H9 (cell line): ENCODE measurements at regions not wholly inside any gene's neighbourhood (a gene's known extent, or its start where the extent isn't known, plus 50 kb on each side); places are given as distances from the start of the nearest gene placed in this dataset.

Experiments
- DNase-seq: peaks from one replicate; pipeline ENCODE4 v3.0.0-alpha.2; 2017
- H2AFZ ChIP-seq: one replicate; pipeline ENCODE4 v1.6.1; 2013; ENCODE audit warnings: mild to moderate bottlenecking, low read length, control low read depth, moderate library complexity
- H2AK5ac ChIP-seq: 2 replicates; pipeline ENCODE4 v1.6.1; 2013; ENCODE audit warnings: low read length, control low read depth, mixed read lengths; ENCODE audit not compliant: insufficient read length
- H2BK120ac ChIP-seq: one replicate; pipeline ENCODE4 v1.6.1; 2013; ENCODE audit warnings: low read depth, mild to moderate bottlenecking, low read length, control low read depth, inconsistent platforms; ENCODE audit not compliant: poor library complexity, severe bottlenecking
- H2BK12ac ChIP-seq: 2 replicates; pipeline ENCODE4 v1.6.1; 2013; ENCODE audit warnings: low read length, control low read depth, mixed read lengths, low read depth; ENCODE audit not compliant: insufficient read length
- H2BK15ac ChIP-seq: 2 replicates; pipeline ENCODE4 v1.6.1; 2013; ENCODE audit warnings: low read depth, low read length, control low read depth
- H2BK20ac ChIP-seq: one replicate; pipeline ENCODE4 v1.6.1; 2013; ENCODE audit warnings: low read depth, mild to moderate bottlenecking, low read length, control low read depth, inconsistent platforms; ENCODE audit not compliant: poor library complexity, severe bottlenecking
- H2BK5ac ChIP-seq: 2 replicates; pipeline ENCODE4 v1.6.1; 2013; ENCODE audit warnings: low read length, control low read depth, mixed read lengths; ENCODE audit not compliant: insufficient read length
- H3K14ac ChIP-seq: 2 replicates; pipeline ENCODE4 v1.6.1; 2013; ENCODE audit warnings: low read length, control low read depth; ENCODE audit not compliant: insufficient read depth
- H3K18ac ChIP-seq: 2 replicates; pipeline ENCODE4 v1.6.1; 2013; ENCODE audit warnings: low read depth, mild to moderate bottlenecking, mixed read lengths, low read length, control low read depth; ENCODE audit not compliant: insufficient read length
- H3K23ac ChIP-seq: 2 replicates; pipeline ENCODE4 v1.6.1; 2013; ENCODE audit warnings: low read length, control low read depth, mixed read lengths, low read depth; ENCODE audit not compliant: insufficient read length
- H3K23me2 ChIP-seq: 2 replicates; pipeline ENCODE4 v1.6.1; 2013; ENCODE audit warnings: low read depth, mild to moderate bottlenecking, mixed read lengths, low read length, control low read depth; ENCODE audit not compliant: insufficient read length, poor library complexity, severe bottlenecking
- H3K27ac ChIP-seq: 2 replicates; pipeline ENCODE4 v1.5.1; 2013; ENCODE audit warnings: low read length, control low read depth, mixed read lengths, low read depth; ENCODE audit not compliant: insufficient read length
- H3K27me3 ChIP-seq: 2 replicates; pipeline ENCODE4 v1.6.1; 2013; ENCODE audit warnings: low read length, control low read depth, inconsistent platforms; ENCODE audit not compliant: insufficient read depth
- H3K4ac ChIP-seq: 2 replicates; pipeline ENCODE4 v1.6.1; 2013; ENCODE audit warnings: low read depth, mild to moderate bottlenecking, control low read depth, inconsistent platforms, low read length, moderate library complexity
- H3K4me1 ChIP-seq: 2 replicates; pipeline ENCODE4 v1.6.1; 2013; ENCODE audit warnings: low read length, control low read depth, inconsistent platforms; ENCODE audit not compliant: insufficient read depth
- H3K4me2 ChIP-seq: 2 replicates; pipeline ENCODE4 v1.6.1; 2013; ENCODE audit warnings: low read length, control low read depth, mixed read lengths; ENCODE audit not compliant: insufficient read length, insufficient read depth
- H3K56ac ChIP-seq: 2 replicates; pipeline ENCODE4 v1.6.1; 2013; ENCODE audit warnings: low read depth, mild to moderate bottlenecking, mixed read lengths, low read length, control low read depth; ENCODE audit not compliant: insufficient read length
- H3K79me1 ChIP-seq: 2 replicates; pipeline ENCODE4 v1.6.1; 2013; ENCODE audit warnings: low read depth, mild to moderate bottlenecking, moderate library complexity, low read length, control low read depth, inconsistent platforms; ENCODE audit not compliant: insufficient read depth, poor library complexity, severe bottlenecking
- H3K79me2 ChIP-seq: 2 replicates; pipeline ENCODE4 v1.6.1; 2013; ENCODE audit warnings: low read length, control low read depth, inconsistent platforms; ENCODE audit not compliant: insufficient read depth
- H3K9ac ChIP-seq: 2 replicates; pipeline ENCODE4 v1.6.1; 2013; ENCODE audit warnings: low read length, control low read depth, mixed read lengths; ENCODE audit not compliant: insufficient read length; ENCODE audit errors: extremely low read depth
- H3K9me3 ChIP-seq: one replicate; pipeline ENCODE4 v1.6.1; 2013; ENCODE audit warnings: low read depth, low read length, inconsistent platforms; ENCODE audit not compliant: control insufficient read depth
- H3T11ph ChIP-seq: one replicate; pipeline ENCODE4 v1.6.1; 2013; ENCODE audit warnings: mild to moderate bottlenecking, low read length, control low read depth, inconsistent platforms
- H4K20me1 ChIP-seq: one replicate; pipeline ENCODE4 v1.6.1; 2013; ENCODE audit not compliant: control insufficient read depth, insufficient read length, insufficient read depth
- H4K5ac ChIP-seq: 2 replicates; pipeline ENCODE4 v1.6.1; 2013; ENCODE audit warnings: low read depth, mild to moderate bottlenecking, mixed read lengths, low read length, control low read depth; ENCODE audit not compliant: insufficient read length
- H4K8ac ChIP-seq: replicated peaks from 2 replicates; pipeline ENCODE4 v1.6.1; 2013; ENCODE audit warnings: low read length, control low read depth, mixed read lengths, low read depth; ENCODE audit not compliant: insufficient read length
- H4K91ac ChIP-seq: 2 replicates; pipeline ENCODE4 v1.6.1; 2013; ENCODE audit warnings: low read depth, mild to moderate bottlenecking, moderate library complexity, mixed read lengths, low read length, control low read depth; ENCODE audit not compliant: insufficient read length
- H3K27ac Mint-ChIP-seq, 3 experiments: 2 replicates in 2 of 3; 3 replicates in 1 of 3; pipeline ENCODE4 v1.8.0; 2020 to 2021; ENCODE audit warnings: mixed read lengths in 3 of 3, mild to moderate bottlenecking in 1 of 3, moderate library complexity in 1 of 3
- H3K27me3 Mint-ChIP-seq: 2 replicates; pipeline ENCODE4 v1.8.0; 2021; ENCODE audit warnings: low read depth, mild to moderate bottlenecking, moderate library complexity, mixed read lengths
- H3K36me3 Mint-ChIP-seq, 3 experiments: 2 replicates in 2 of 3; 3 replicates in 1 of 3; pipeline ENCODE4 v1.8.0; 2020 to 2021; ENCODE audit warnings: low read depth in 3 of 3, mixed read lengths in 3 of 3; ENCODE audit not compliant: insufficient read depth in 1 of 3
- H3K4me1 Mint-ChIP-seq, 2 experiments: 2 replicates each; pipeline ENCODE4 v1.8.0; 2020; ENCODE audit warnings: mixed read lengths in 2 of 2
- H3K4me3 Mint-ChIP-seq, 2 experiments: 2 replicates in 1 of 2; 3 replicates in 1 of 2; pipeline ENCODE4 v1.8.0; 2020 to 2021; ENCODE audit warnings: mild to moderate bottlenecking in 2 of 2, mixed read lengths in 2 of 2, moderate library complexity in 1 of 2
- H3K9me3 Mint-ChIP-seq, 2 experiments: 2 replicates in 1 of 2; 3 replicates in 1 of 2; pipeline ENCODE4 v1.8.0; 2020; ENCODE audit warnings: mild to moderate bottlenecking in 2 of 2, mixed read lengths in 2 of 2, moderate library complexity in 1 of 2
- WGBS: extraction: QIAGEN DNeasy Blood & Tissue Kit; methylation state at CpG from one replicate; pipeline ENCODE4 v1.1.7; 2013; ENCODE audit warnings: missing lambda C conversion rate, low lambda C conversion rate, mixed read lengths; ENCODE audit not compliant: insufficient read length; ENCODE audit errors: extremely low coverage; 5-methylcytosine and 5-hydroxymethylcytosine counted together
- TF ChIP-seq, protein P1 (sequence below): fragments of 200-600 bp; sonication (generic); conservative IDR thresholded peaks from 3 replicates; pipeline ENCODE4 v1.8.0; 2021; ENCODE audit warnings: antibody characterized with exemption, mild to moderate bottlenecking

DNA sequence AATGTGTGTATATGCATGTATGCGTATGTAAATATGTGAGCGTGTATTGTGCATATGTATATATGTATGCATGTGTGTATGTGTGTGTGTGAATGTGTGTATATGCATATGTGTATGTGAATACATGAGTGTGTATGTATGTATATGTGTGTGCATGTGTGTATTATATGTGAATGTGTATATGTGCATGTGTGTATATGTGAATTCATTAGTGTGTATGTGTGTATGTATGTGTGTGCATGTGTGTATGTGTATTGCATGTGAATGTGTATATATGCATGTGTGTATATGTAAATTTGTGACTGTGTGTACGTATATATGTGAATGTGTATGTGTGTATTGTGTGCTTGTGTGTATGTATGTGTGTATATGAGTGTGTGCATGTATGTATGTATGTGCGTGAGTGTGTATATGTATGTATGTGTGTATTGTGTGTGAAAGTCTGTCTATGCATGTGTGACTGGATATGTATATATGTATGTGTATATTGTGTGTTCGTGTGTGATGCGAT lies 455.9 kb downstream of the TYW1 start:
- Histone ChIP-seq H2AFZ (no peak overlapping the region), H3K79me2 (no peaks in the 10 kb centered on the region), H2BK5ac (no peak overlapping the region), H3T11ph (no peak overlapping the region), H3K23me2 (no peaks in the 10 kb centered on the region), H3K18ac (no peak overlapping the region), H3K27me3 (no peaks in the 10 kb centered on the region), H4K20me1 (no peaks in the 10 kb centered on the region), H2BK15ac (no peak overlapping the region), H3K56ac (no peak overlapping the region), H3K9ac (no peak overlapping the region), H2AK5ac (no peak overlapping the region), H3K79me1 (no peaks in the 10 kb centered on the region), H3K14ac (no peak overlapping the region), H4K5ac (no peak overlapping the region), H3K4me2 (no peak overlapping the region), H2BK120ac (no peak overlapping the region), H3K4ac (no peak overlapping the region), H3K27ac (no peak overlapping the region), H3K23ac (no peak overlapping the region), H4K91ac (no peak overlapping the region), H3K4me1 (peaks cover 2% of the 10 kb centered on the region; the same call in 1 of the 2 replicates), H2BK12ac (no peak overlapping the region), H2BK20ac (no peak overlapping the region), H3K9me3 (no peaks in the 10 kb centered on the region), H4K8ac (no peak overlapping the region)
- H3K4me1 Mint-ChIP-seq: peaks cover 10 to 12% of the 10 kb centered on the region in 2 experiments; a peak in 3 of 4 replicates
- no peak overlapping the region for H3K4me3 Mint-ChIP-seq
- no peaks in the 10 kb centered on the region for H3K36me3 Mint-ChIP-seq
- 100% methylated on average over 2 of the region's 6 CpGs for WGBS
- H3K27me3 Mint-ChIP-seq: peaks cover 6% of the 10 kb centered on the region
- peaks cover 0 to 4% of the 10 kb centered on the region in 2 experiments; a peak in 2 of 5 replicates for H3K9me3 Mint-ChIP-seq
- TF ChIP-seq, protein P1, sequence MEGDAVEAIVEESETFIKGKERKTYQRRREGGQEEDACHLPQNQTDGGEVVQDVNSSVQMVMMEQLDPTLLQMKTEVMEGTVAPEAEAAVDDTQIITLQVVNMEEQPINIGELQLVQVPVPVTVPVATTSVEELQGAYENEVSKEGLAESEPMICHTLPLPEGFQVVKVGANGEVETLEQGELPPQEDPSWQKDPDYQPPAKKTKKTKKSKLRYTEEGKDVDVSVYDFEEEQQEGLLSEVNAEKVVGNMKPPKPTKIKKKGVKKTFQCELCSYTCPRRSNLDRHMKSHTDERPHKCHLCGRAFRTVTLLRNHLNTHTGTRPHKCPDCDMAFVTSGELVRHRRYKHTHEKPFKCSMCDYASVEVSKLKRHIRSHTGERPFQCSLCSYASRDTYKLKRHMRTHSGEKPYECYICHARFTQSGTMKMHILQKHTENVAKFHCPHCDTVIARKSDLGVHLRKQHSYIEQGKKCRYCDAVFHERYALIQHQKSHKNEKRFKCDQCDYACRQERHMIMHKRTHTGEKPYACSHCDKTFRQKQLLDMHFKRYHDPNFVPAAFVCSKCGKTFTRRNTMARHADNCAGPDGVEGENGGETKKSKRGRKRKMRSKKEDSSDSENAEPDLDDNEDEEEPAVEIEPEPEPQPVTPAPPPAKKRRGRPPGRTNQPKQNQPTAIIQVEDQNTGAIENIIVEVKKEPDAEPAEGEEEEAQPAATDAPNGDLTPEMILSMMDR: no peak
- H3K27ac Mint-ChIP-seq: no peak overlapping the region
- no peak for DNase-seq
